ENCODE measurements at regions not wholly inside any gene's neighbourhood (a gene's known extent, or its start where the extent isn't known, plus 50 kb on each side); places are given as distances from the start of the nearest gene placed in this dataset.

- no peaks in the 10 kb centered on the region for H3K4me1 ChIP-seq
- DNase-seq (no peak), ATAC-seq (no peak)
- H3K36me3 ChIP-seq, result no peaks in the 10 kb centered on the region
- H3K27ac ChIP-seq, result no peak overlapping the region
- H3K4me3 ChIP-seq, result no peak overlapping the region
- H3K9me3 ChIP-seq, result no peaks in the 10 kb centered on the region
- no peaks in the 10 kb centered on the region for H3K27me3 ChIP-seq (ENCODE audit: low read depth)
- no peak for TF ChIP-seq CTCF (IDR thresholded peaks at IDR 0.05)
- intact Hi-C loops (cut with DNase I), result no loop called here
These were observed 86.4 kb upstream of the CHRDL1 start for GRCh38 chrX:110881971-110882370.

- no peak overlapping the region for H3K27ac ChIP-seq
- ATAC-seq, result no peak
These were observed 81.7 kb upstream of the CHRDL1 start for GRCh38 chrX:110877326-110877725.

GRCh38 chrX:110871839-110872238 lies 76.2 kb upstream of the CHRDL1 start:
- Histone ChIP-seq H3K4me3 (no peak overlapping the region), H3K4me1 (no peaks in the 10 kb centered on the region), H3K36me3 (no peaks in the 10 kb centered on the region), H3K9me3 (no peaks in the 10 kb centered on the region), H3K27me3 (ENCODE audit: low read depth) (no peaks in the 10 kb centered on the region), H3K27ac (no peak overlapping the region)
- intact Hi-C loops (cut with DNase I), result no loop called here
- no peak for TF ChIP-seq CTCF (IDR thresholded peaks at IDR 0.05)
- ATAC-seq (no peak), DNase-seq (no peak)

More at GRCh38 chrX:110877326-110877725, 81.7 kb upstream of the CHRDL1 start:
- intact Hi-C loops (cut with DNase I), result no loop called here
- Histone ChIP-seq H3K9me3 (no peaks in the 10 kb centered on the region), H3K4me3 (no peak overlapping the region), H3K36me3 (no peaks in the 10 kb centered on the region), H3K4me1 (no peaks in the 10 kb centered on the region), H3K27me3 (ENCODE audit: low read depth) (no peaks in the 10 kb centered on the region)
- no peak for TF ChIP-seq CTCF (IDR thresholded peaks at IDR 0.05)
- DNase-seq, result no peak

- Histone ChIP-seq H3K4me1 (no peaks in the 10 kb centered on the region), H3K4me3 (no peak overlapping the region), H3K9me3 (no peaks in the 10 kb centered on the region), H3K36me3 (no peaks in the 10 kb centered on the region), H3K27me3 (ENCODE audit: low read depth) (no peaks in the 10 kb centered on the region), H3K27ac (no peak overlapping the region)
- DNase-seq, result no peak
- intact Hi-C loops (cut with DNase I), result no loop called here
- no peak for TF ChIP-seq CTCF (IDR thresholded peaks at IDR 0.05)
- ATAC-seq, result no peak
These were observed 70.8 kb upstream of the CHRDL1 start for GRCh38 chrX:110866421-110866820.

GRCh38 chrX:110863883-110864282 lies 68.3 kb upstream of the CHRDL1 start:
- no peak overlapping the region for H3K4me3 ChIP-seq
- no peaks in the 10 kb centered on the region for H3K36me3 ChIP-seq
- H3K27me3 ChIP-seq (ENCODE audit: low read depth), result no peaks in the 10 kb centered on the region
- ATAC-seq, result no peak
- no peak for DNase-seq
- no peak for TF ChIP-seq CTCF (IDR thresholded peaks at IDR 0.05)
- no peaks in the 10 kb centered on the region for H3K4me1 ChIP-seq
- intact Hi-C loops (cut with DNase I), result no loop called here
- H3K27ac ChIP-seq, result no peak overlapping the region
- H3K9me3 ChIP-seq, result no peaks in the 10 kb centered on the region

GRCh38 chrX:110858565-110858964 lies 62.9 kb upstream of the CHRDL1 start:
- no peak overlapping the region for H3K4me3 ChIP-seq
- intact Hi-C loops (cut with DNase I), result no loop called here
- no peak for TF ChIP-seq CTCF (IDR thresholded peaks at IDR 0.05)

More at GRCh38 chrX:110858565-110858964, 62.9 kb upstream of the CHRDL1 start:
- no peaks in the 10 kb centered on the region for H3K27me3 ChIP-seq (ENCODE audit: low read depth)
- DNase-seq (no peak), ATAC-seq (no peak)
- no peaks in the 10 kb centered on the region for H3K36me3 ChIP-seq
- H3K27ac ChIP-seq, result no peak overlapping the region
- H3K9me3 ChIP-seq, result no peaks in the 10 kb centered on the region
- H3K4me1 ChIP-seq, result no peaks in the 10 kb centered on the region
